Left ventricle myocardium superior (tissue), 1 donor: ENCODE measurements at regions not wholly inside any gene's neighbourhood (a gene's known extent, or its start where the extent isn't known, plus 50 kb on each side); places are given as distances from the start of the nearest gene placed in this dataset.
"Not testable (repeated sequence)": the region's sequence is repeated elsewhere in the genome, so short reads cannot be mapped to it uniquely, and the experiment has no call there.

Experiments used
- ATAC-seq: fragments of 200-7000 bp; cut with Tn5 transposase; one replicate; pipeline ENCODE4 v1.9.1; 2020; ENCODE audit warnings: mild to moderate bottlenecking, moderate library complexity
- DNase-seq: peaks from one replicate; pipeline ENCODE4 v3.0.0-alpha.2; 2020
- intact Hi-C: fragments of 100-400 bp; cut with micrococcal nuclease; formaldehyde crosslinking; loops from one replicate; pipeline ENCODE4 v1.11.0; 2022
- donor health status: DM: no; HTN: yes; CAD: no; lungs with severe emphysema.

GRCh38 chr14:44736326-44736725 is 225.4 kb downstream of the KLHL28 start:
- DNase-seq, result no peak
- intact Hi-C loops, result no loop called here
- no peak for ATAC-seq

GRCh38 chr14:44732144-44732543 is 225.1 kb upstream of the FSCB start:
- no peak for ATAC-seq
- intact Hi-C loops, result no loop called here
- DNase-seq, result no peak

GRCh38 chr14:44730860-44731259 is 223.8 kb upstream of the FSCB start:
- ATAC-seq (no peak), DNase-seq (no peak)
- intact Hi-C loops, result no loop called here

- DNase-seq, intact Hi-C loops, ATAC-seq: not testable (repeated sequence)
These were observed 214.3 kb upstream of the FSCB start for GRCh38 chr14:44721395-44721794.

GRCh38 chr14:44720707-44721106 is 213.6 kb upstream of the FSCB start:
- ATAC-seq (no peak), DNase-seq (no peak)
- intact Hi-C loops, result no loop called here

GRCh38 chr14:44712024-44712815 is 205.1 kb upstream of the FSCB start:
- intact Hi-C loops, result no loop called here
- DNase-seq, result no peak
- no peak for ATAC-seq

- ATAC-seq, result no peak
- no peak for DNase-seq
- intact Hi-C loops, result no loop called here
These were observed 194.6 kb upstream of the FSCB start for GRCh38 chr14:44701563-44702263.

- DNase-seq, result no peak
- intact Hi-C loops, result no loop called here
- no peak for ATAC-seq
These were observed 193.6 kb upstream of the FSCB start for GRCh38 chr14:44700694-44701093.

GRCh38 chr14:44700184-44700583 is 193.1 kb upstream of the FSCB start:
- DNase-seq (no peak), ATAC-seq (no peak)
- intact Hi-C loops, result no loop called here

GRCh38 chr14:44699391-44699790 is 192.3 kb upstream of the FSCB start:
- DNase-seq, result no peak
- no peak for ATAC-seq
- intact Hi-C loops, result no loop called here

- intact Hi-C loops, result no loop called here
- no peak for DNase-seq
- no peak for ATAC-seq
These were observed 162.4 kb upstream of the FSCB start for GRCh38 chr14:44669496-44669895.

- DNase-seq, result no peak
- ATAC-seq, result no peak
- intact Hi-C loops, result no loop called here
These were observed 156.1 kb upstream of the FSCB start for GRCh38 chr14:44663136-44663535.

- intact Hi-C loops, result no loop called here
- no peak for DNase-seq
- ATAC-seq, result no peak
These were observed 155.3 kb upstream of the FSCB start for GRCh38 chr14:44662250-44662891.

GRCh38 chr14:44658389-44658696 is 151.3 kb upstream of the FSCB start:
- ATAC-seq (no peak), DNase-seq (no peak)
- intact Hi-C loops, result no loop called here

GRCh38 chr14:44657696-44658388 is 150.8 kb upstream of the FSCB start:
- no peak for ATAC-seq
- intact Hi-C loops, result no loop called here
- no peak for DNase-seq

- DNase-seq (no peak), ATAC-seq (no peak)
- intact Hi-C loops, result no loop called here
These were observed 150.1 kb upstream of the FSCB start for GRCh38 chr14:44657203-44657602.

GRCh38 chr14:44654591-44654990 is 147.5 kb upstream of the FSCB start:
- DNase-seq (no peak), ATAC-seq (no peak)
- intact Hi-C loops, result no loop called here

- no peak for ATAC-seq
- no peak for DNase-seq
- intact Hi-C loops, result no loop called here
These were observed 146.6 kb upstream of the FSCB start for GRCh38 chr14:44653641-44654040.

GRCh38 chr14:44652640-44653039 is 145.6 kb upstream of the FSCB start:
- no peak for ATAC-seq
- intact Hi-C loops, result no loop called here
- no peak for DNase-seq

GRCh38 chr14:44649061-44649460 is 142.0 kb upstream of the FSCB start:
- ATAC-seq, result no peak
- DNase-seq, result no peak
- intact Hi-C loops, result no loop called here
